Kasumi-1 (cell line): ENCODE measurements at regions not wholly inside any gene's neighbourhood (a gene's known extent, or its start where the extent isn't known, plus 50 kb on each side); places are given as distances from the start of the nearest gene placed in this dataset.

Experiments
- DNase-seq, 2 experiments: peaks; one replicate each; lab custom pipeline; 2025; lab: John Stamatoyannopoulos, UW

DNA sequence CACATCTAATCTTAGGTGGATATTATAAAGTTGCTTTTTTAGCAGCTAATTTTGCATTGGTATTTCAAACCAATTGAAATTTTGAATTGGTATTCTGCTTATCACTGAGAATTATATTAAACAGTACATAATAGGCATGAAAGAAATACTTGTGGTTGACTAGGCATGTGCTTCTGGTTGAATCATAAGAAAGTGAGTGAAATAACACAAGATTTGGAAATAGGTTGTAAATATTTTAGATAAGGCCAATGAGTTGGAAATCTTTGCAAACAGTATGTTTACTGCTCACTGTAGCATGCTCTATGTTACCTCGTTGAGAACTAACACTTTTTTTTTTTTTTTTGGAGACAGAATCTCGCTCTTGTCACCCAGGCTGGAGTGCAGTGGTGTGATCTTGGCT lies 66.8 kb upstream of the RFC3 start:
- no peak for DNase-seq

DNA sequence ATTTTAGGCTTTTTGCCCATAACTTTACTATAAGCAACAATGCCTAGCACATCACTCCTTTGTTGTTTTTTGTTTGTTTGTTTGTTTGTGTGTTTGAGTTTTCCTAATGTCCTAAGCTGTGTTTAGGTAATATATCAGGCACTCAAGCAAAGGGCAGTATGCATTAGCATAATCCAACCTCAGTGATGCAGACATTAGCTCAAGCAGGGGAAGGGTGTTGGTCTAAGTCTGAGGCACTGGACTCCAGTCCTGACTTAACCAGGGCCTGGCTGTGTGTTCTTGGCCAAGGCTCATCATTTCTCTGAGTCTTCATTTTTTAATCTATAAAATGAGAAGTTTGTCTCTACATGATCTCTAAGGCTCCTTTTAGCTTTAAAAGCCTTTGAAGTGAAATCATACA lies 65.9 kb upstream of the RFC3 start:
- no peak for DNase-seq

DNA sequence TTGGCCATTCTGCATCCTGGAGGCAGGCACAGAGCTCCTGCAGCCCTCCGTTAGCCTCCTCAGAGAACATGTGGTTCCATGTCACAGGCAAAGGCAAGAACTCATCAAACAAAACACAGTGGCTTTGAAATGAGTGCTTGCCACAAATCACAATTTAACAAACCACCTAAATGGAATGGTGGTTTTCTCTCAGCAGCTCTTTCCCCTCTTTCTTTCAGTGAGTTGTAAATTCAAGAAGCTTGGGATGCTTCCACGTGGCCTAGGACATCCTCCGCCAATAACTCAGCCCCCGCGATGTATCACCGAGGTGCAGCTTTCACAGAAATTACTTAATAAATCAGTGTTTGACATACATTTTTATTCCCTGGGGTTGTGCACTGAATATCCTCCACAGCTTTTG lies 65.4 kb upstream of the RFC3 start:
- DNase-seq: no peak

- DNase-seq: no peak
Measured at GRCh38 chr13:33756929-33757328, 61.0 kb upstream of the RFC3 start.

DNA sequence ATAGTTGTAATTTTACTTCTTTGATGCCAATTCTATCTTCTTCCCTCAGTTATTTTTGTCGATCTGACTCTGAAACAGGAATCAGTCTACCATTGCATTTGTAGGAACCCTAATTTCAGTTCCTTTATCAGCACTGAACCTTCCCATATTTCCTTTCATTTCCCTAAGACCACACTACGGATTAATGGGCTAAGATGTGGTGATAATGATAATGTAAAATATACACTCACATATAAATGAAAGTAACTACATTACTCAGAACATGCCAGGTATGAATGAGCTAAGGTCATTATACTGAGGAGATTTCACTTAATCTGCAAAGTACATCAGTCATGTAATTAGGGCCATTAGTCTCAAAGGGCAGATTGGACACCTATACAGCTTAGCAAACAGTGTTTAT lies 60.2 kb upstream of the RFC3 start:
- no peak for DNase-seq

- no peak for DNase-seq
Measured at GRCh38 chr13:33758113-33758512, 59.8 kb upstream of the RFC3 start.

DNA sequence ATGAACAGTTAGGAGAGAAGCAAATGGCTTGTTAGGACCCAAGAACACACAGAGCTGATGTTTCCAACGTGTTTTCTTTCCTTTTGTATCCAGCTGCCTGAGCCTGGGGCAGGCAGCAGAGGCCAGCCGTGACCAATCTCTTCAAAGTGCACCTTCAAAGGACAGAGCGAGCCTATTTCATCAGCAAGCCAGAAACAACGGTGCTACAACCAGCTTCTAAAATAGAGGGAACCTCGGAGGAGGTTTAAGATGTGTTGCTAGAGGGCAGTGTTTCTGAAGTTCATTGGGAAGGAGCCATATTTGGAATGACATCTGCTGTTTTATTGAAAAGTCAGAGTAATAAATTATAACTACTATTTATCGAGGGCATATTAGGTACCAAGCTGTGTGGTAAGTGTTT lies 56.2 kb upstream of the RFC3 start:
- DNase-seq: no peak

DNA sequence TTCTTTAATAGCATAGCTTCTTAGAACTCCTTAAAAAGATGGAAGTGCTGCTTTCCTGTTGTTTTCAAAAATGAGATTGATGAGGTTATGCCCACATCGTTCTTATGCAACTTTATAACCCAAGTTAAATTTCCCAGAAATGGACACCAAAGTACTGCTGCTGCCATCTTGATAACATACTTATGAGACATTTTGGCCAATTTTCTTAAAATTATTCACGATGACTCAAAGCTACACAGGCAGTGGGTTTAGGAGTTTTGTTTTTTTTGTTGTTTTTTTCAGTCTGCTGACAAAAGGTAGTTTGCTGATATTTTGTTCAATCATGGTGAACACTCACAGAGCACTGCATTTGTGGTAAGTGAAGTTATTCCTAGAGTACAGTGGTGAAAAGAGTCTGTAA lies 54.9 kb upstream of the RFC3 start:
- no peak for DNase-seq

DNA sequence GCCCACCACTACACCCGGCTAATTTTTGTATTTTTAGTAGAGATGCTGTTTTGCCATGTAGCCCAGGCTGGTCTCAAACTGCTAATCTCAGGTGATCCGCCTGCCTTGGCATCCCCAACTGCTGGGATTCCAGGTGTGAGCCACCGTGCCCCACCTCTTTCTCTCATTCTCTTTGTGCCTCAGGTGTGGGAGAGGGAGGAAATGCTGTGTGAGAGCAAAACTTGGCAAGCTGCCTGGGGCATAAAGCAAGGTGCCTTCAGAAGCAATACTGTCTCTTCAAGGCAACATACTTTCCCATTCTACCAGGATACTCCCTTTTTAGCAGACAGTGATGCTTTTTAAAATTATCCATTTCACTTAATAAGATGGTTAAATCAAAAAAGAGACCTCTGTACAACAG lies 53.2 kb upstream of the RFC3 start:
- no peak for DNase-seq

- DNase-seq: no peak
Measured at GRCh38 chr13:33766329-33767123, 51.4 kb upstream of the RFC3 start.

DNA sequence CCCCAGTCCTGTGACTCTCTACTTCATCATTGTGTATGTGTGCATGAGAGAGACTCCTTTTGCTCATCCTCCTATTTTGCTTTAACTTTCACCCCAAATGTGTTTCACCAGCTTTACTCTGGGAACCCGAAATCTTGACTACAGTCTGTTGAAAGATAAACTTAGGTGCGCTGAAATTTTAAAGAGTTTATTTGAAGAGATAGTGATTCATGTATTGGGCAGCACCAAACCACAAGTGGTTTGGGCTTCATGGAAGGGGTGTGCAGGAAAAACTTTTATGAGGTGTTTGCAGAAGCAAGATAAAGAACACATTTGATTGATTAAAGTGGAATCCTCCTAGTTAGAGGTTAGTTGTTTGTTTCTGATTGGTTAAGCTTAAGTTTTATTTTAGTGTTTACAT lies 50.8 kb upstream of the RFC3 start:
- DNase-seq: no peak
